ENCODE measurements at regions not wholly inside any gene's neighbourhood (a gene's known extent, or its start where the extent isn't known, plus 50 kb on each side); places are given as distances from the start of the nearest gene placed in this dataset.
"Not testable (repeated sequence)": the region's sequence is repeated elsewhere in the genome, so short reads cannot be mapped to it uniquely, and the experiment has no call there.

DNA sequence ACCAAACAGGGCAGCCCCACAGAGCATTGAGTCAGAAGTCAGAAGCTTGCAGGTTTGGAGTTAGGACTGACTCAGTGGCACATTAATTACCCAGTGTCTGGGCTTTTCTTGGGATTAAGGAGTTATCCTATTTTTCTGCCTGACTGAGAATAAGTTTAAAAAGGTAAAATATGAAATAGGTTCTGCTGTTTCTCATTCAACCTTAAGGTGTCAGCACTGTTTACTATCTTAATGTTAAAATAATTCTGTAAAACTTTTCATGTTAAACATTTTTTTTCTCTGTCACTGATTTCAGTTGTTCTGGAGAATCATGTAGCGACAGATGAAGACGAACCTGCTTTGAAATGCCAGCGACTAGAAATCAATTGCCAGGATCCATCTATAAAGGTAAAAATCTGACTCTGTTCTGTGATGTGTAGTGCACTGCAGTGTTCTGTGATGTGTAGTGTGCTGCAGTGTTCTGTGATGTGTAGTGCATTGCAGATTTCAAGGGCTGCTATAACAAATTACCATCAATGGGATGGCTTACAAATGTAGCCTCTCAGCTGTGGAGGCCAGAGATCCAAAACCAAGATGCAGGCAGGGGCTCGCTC lies 128.0 kb downstream of the LAT start:
- no peak for TF ChIP-seq JUND (IDR thresholded peaks at IDR 0.05; ENCODE audit: low read depth)
- no peak for DNase-seq (ENCODE audit: low read depth in 1 of 2, low spot score in 1 of 2)
- in situ Hi-C loops (cut with HindIII; ENCODE audit: low pct_unique_long_range_greater_than_20kb, low sequenced_read_pairs) = no loop called here

GRCh38 chr16:29111901-29112680 lies 127.2 kb downstream of the LAT start:
- in situ Hi-C loops (cut with HindIII; ENCODE audit: low pct_unique_long_range_greater_than_20kb, low sequenced_read_pairs); DNase-seq (ENCODE audit: low read depth in 1 of 2, low spot score in 1 of 2): not testable (repeated sequence)

- in situ Hi-C loops (cut with HindIII; ENCODE audit: low pct_unique_long_range_greater_than_20kb, low sequenced_read_pairs) = no loop called here
- no peak for DNase-seq (ENCODE audit: low read depth in 1 of 2, low spot score in 1 of 2)
These were observed 126.6 kb downstream of the LAT start for GRCh38 chr16:29111421-29111820.

GRCh38 chr16:29108625-29109169 lies 123.8 kb downstream of the LAT start:
- DNase-seq (ENCODE audit: low read depth in 1 of 2, low spot score in 1 of 2); in situ Hi-C loops (cut with HindIII; ENCODE audit: low pct_unique_long_range_greater_than_20kb, low sequenced_read_pairs): not testable (repeated sequence)

More at GRCh38 chr16:29111421-29111820, 126.6 kb downstream of the LAT start:
- no peak for TF ChIP-seq JUND (IDR thresholded peaks at IDR 0.05; ENCODE audit: low read depth)

- in situ Hi-C loops (cut with HindIII; ENCODE audit: low pct_unique_long_range_greater_than_20kb, low sequenced_read_pairs) = no loop called here
- DNase-seq (ENCODE audit: low read depth in 1 of 2, low spot score in 1 of 2) = peak; percentile 24 to 77
- no peak for TF ChIP-seq JUND (IDR thresholded peaks at IDR 0.05; ENCODE audit: low read depth)
These were observed 122.4 kb downstream of the LAT start for GRCh38 chr16:29107299-29107698.

DNA sequence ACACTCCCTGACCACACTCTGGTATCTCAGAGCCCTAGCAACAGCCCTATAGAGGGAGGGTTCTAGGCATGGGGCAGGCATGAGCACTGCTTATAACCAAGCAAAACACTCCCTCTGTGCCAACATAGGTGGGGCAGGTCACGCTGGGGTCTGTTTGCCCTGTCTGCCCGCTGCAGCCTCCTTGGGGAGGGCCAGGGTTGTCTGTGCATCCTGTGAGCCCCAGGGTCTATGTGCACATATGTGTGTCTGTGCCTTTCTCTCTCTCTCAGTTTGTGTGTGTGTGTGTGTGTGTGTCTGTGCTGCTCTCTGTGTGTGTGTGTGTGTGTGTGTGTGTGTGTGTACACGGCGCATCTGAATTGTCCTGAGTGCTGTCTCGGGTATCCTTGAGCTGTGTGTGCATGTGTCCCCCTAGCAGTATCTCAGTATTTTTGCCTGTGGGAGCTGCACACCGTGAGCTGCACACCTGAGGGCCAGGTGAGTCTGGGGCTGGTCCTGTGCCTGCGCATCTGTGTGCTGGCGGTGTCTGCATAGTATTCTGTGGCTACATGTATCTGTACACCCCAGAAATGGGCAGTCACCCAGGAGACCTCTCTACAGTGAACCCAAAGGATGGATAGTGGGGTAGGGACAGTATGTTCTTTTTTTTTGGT lies 121.5 kb downstream of the LAT start:
- in situ Hi-C loops (cut with HindIII; ENCODE audit: low pct_unique_long_range_greater_than_20kb, low sequenced_read_pairs); DNase-seq (ENCODE audit: low read depth in 1 of 2, low spot score in 1 of 2): not testable (repeated sequence)

- in situ Hi-C loops (cut with HindIII; ENCODE audit: low pct_unique_long_range_greater_than_20kb, low sequenced_read_pairs) = not testable (repeated sequence)
These were observed 119.7 kb downstream of the LAT start for GRCh38 chr16:29104600-29104999.

GRCh38 chr16:29097965-29098364 lies 113.1 kb downstream of the LAT start:
- in situ Hi-C loops (cut with HindIII; ENCODE audit: low pct_unique_long_range_greater_than_20kb, low sequenced_read_pairs) = not testable (repeated sequence)

More at GRCh38 chr16:29104600-29104999, 119.7 kb downstream of the LAT start:
- DNase-seq (ENCODE audit: low read depth in 1 of 2, low spot score in 1 of 2) = not testable (repeated sequence)

GRCh38 chr16:29094729-29095624 lies 110.1 kb downstream of the LAT start:
- in situ Hi-C loops (cut with HindIII; ENCODE audit: low pct_unique_long_range_greater_than_20kb, low sequenced_read_pairs); DNase-seq (ENCODE audit: low read depth in 1 of 2, low spot score in 1 of 2): not testable (repeated sequence)

More at GRCh38 chr16:29097965-29098364, 113.1 kb downstream of the LAT start:
- not testable (repeated sequence) for DNase-seq (ENCODE audit: low read depth in 1 of 2, low spot score in 1 of 2)

DNA sequence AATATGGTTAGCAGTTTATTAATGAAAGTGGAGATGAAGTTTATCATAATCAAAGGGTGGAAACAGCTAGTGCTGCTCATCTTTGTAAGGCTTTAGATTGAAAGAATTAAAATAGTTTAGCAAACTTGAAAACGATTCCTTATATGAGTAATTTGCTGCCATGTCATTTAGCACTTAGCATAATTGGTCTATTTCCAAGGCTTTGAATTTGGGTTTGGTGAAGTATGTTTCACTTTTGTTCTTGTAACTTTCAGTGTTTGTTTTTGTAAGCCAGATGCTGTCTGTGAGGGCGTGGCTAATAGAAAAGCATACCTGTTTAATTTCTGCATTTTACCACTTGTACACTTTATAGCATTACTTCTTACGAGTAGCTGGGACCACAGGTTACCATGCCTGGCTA lies 109.5 kb downstream of the LAT start:
- DNase-seq (ENCODE audit: low read depth in 1 of 2, low spot score in 1 of 2); in situ Hi-C loops (cut with HindIII; ENCODE audit: low pct_unique_long_range_greater_than_20kb, low sequenced_read_pairs): not testable (repeated sequence)

GRCh38 chr16:29089679-29090078 lies 104.8 kb downstream of the LAT start:
- in situ Hi-C loops (cut with HindIII; ENCODE audit: low pct_unique_long_range_greater_than_20kb, low sequenced_read_pairs); DNase-seq (ENCODE audit: low read depth in 1 of 2, low spot score in 1 of 2): not testable (repeated sequence)

DNA sequence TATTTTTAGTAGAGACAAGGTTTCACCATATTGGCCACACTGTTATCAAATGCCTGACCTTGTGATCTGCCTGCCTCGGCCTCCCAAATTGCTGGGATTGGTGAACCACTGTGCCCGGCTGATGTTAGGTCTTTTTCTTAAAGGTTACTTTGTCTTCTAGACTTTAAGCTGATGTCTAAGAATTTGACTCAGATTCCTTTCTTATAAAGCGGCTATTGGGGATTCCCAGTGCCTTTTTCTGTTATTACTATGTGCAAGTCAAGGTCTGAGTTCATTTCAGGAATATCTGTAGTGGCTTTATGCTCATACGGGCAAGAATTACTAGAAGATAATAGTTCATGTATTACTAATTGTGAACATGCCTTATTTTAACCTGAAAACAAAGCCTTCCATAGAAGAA lies 102.8 kb downstream of the LAT start:
- DNase-seq (ENCODE audit: low read depth in 1 of 2, low spot score in 1 of 2); in situ Hi-C loops (cut with HindIII; ENCODE audit: low pct_unique_long_range_greater_than_20kb, low sequenced_read_pairs): not testable (repeated sequence)

- peak in 1 of 2 experiments; percentile 4 for DNase-seq (ENCODE audit: low read depth in 1 of 2, low spot score in 1 of 2)
- in situ Hi-C loops (cut with HindIII; ENCODE audit: low pct_unique_long_range_greater_than_20kb, low sequenced_read_pairs) = not testable (repeated sequence)
These were observed 97.2 kb downstream of the LAT start for GRCh38 chr16:29081829-29082639.

- in situ Hi-C loops (cut with HindIII; ENCODE audit: low pct_unique_long_range_greater_than_20kb, low sequenced_read_pairs); DNase-seq (ENCODE audit: low read depth in 1 of 2, low spot score in 1 of 2): not testable (repeated sequence)
These were observed 89.9 kb downstream of the LAT start for GRCh38 chr16:29074554-29075402.

DNA sequence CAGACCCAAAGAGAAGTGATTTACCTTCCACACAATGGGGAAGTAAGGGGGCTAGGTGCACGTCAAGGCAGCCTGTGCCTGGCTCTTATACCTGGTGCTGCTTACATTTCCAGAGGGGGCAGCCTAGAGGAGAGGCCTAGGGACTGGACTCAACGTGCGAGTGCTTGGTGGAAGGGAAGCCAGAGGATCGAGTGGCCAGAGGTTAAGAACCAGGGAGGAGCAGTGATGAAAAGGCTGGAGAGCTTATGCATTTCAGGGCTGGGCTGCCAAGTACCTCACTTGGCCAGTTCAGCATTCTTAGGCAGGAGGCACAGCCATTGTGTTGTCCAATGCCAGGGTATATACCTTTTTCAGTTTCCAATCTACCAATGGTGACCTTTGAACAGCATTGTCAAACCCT lies 77.4 kb downstream of the LAT start:
- DNase-seq (ENCODE audit: low read depth in 1 of 2, low spot score in 1 of 2); in situ Hi-C loops (cut with HindIII; ENCODE audit: low pct_unique_long_range_greater_than_20kb, low sequenced_read_pairs): not testable (repeated sequence)

Data from T47D (cell line).